C4-2B (cell line): ENCODE measurements at regions not wholly inside any gene's neighbourhood (a gene's known extent, or its start where the extent isn't known, plus 50 kb on each side); places are given as distances from the start of the nearest gene placed in this dataset.
A peak's percentile ranks its signal among the peaks of the same experiment; 100 is the strongest.

Experiments used
- ZFX ChIP-seq: fragments of 450-650 bp; IDR thresholded peaks from 2 replicates; pipeline ENCODE4 v1.6.1; 2017
- TF ChIP-seq, protein P1 (sequence below): fragments of 450-650 bp; conservative IDR thresholded peaks from 2 replicates; pipeline ENCODE4 v1.5.1; 2017; ENCODE audit warnings: mild to moderate bottlenecking

DNA sequence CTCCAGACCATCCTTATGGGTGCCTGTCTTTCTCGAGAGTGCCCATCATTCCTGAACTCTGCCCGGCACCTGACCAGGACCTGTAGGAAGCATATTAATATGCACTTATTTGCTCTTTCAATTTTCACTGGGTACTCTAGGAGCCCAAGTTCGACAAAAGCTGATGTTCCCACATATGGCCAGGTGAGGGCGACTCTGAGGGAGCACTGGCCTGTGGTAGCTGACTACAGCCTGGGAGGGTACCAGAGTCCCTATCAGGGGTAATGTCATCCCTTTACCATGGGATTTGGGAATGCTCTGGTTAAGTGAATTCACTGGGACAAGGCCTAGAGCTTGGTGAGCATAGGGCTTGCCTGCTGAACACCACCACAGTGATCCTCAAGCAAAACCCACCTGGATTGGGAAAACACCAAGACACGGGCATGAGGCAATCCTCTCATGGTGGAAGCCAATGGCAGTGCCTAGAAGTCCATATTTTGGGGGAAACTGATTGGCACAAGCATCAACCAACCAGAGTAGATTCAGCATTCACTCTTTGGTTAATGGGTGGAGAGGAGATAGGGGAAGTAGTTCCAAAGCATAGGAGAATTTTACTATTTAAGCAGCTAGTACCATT is 112.2 kb downstream of the MTX3 start:
- TF ChIP-seq, protein P1, sequence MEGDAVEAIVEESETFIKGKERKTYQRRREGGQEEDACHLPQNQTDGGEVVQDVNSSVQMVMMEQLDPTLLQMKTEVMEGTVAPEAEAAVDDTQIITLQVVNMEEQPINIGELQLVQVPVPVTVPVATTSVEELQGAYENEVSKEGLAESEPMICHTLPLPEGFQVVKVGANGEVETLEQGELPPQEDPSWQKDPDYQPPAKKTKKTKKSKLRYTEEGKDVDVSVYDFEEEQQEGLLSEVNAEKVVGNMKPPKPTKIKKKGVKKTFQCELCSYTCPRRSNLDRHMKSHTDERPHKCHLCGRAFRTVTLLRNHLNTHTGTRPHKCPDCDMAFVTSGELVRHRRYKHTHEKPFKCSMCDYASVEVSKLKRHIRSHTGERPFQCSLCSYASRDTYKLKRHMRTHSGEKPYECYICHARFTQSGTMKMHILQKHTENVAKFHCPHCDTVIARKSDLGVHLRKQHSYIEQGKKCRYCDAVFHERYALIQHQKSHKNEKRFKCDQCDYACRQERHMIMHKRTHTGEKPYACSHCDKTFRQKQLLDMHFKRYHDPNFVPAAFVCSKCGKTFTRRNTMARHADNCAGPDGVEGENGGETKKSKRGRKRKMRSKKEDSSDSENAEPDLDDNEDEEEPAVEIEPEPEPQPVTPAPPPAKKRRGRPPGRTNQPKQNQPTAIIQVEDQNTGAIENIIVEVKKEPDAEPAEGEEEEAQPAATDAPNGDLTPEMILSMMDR = peak; percentile 71
- no peak for TF ChIP-seq ZFX
